ENCODE measurements at regions not wholly inside any gene's neighbourhood (a gene's known extent, or its start where the extent isn't known, plus 50 kb on each side); places are given as distances from the start of the nearest gene placed in this dataset.

GRCh38 chr16:86050591-86051367, 151.8 kb downstream of the IRF8 start:
- no peak for TF ChIP-seq CTCF (IDR thresholded peaks at IDR 0.05)
- H3K36me3 ChIP-seq = no peaks in the 10 kb centered on the region
- peaks cover 0 to 65% of the 10 kb centered on the region in 2 donors for H3K27me3 ChIP-seq
- peaks cover 0 to 6% of the 10 kb centered on the region in 2 donors for H3K4me1 ChIP-seq
- intact Hi-C loops (cut with DNase I) = no loop called here
- no peak overlapping the region for H3K4me3 ChIP-seq
- no peak for ATAC-seq
- H3K9me3 ChIP-seq = no peaks in the 10 kb centered on the region
- H3K27ac ChIP-seq = peak overlapping the region in 1 of 2 donors; percentile 43
- DNase-seq = peak in 1 of 4 donors; percentile 16

GRCh38 chr16:86051368-86052114, 152.6 kb downstream of the IRF8 start:
- Histone ChIP-seq H3K27ac (peak overlapping the region in 1 of 2 donors; percentile 43), H3K36me3 (no peaks in the 10 kb centered on the region), H3K4me3 (no peak overlapping the region), H3K27me3 (peaks cover 0 to 59% of the 10 kb centered on the region in 2 donors), H3K9me3 (no peaks in the 10 kb centered on the region), H3K4me1 (peaks cover 0 to 6% of the 10 kb centered on the region in 2 donors)
- DNase-seq = peak in 1 of 4 donors; percentile 27
- intact Hi-C loops (cut with DNase I) = no loop called here
- no peak for TF ChIP-seq CTCF (IDR thresholded peaks at IDR 0.05)
- no peak for ATAC-seq

GRCh38 chr16:86052115-86052670, 153.2 kb downstream of the IRF8 start:
- H3K36me3 ChIP-seq = no peaks in the 10 kb centered on the region
- peaks cover 0 to 52% of the 10 kb centered on the region in 2 donors for H3K27me3 ChIP-seq
- intact Hi-C loops (cut with DNase I) = no loop called here
- no peak overlapping the region for H3K4me3 ChIP-seq
- ATAC-seq (no peak), DNase-seq (peak in 1 of 4 donors; percentile 25)
- no peak overlapping the region for H3K27ac ChIP-seq
- no peak for TF ChIP-seq CTCF (IDR thresholded peaks at IDR 0.05)
- H3K4me1 ChIP-seq = peaks cover 0 to 6% of the 10 kb centered on the region in 2 donors
- H3K9me3 ChIP-seq = no peaks in the 10 kb centered on the region

GRCh38 chr16:86052926-86053325, 154.0 kb downstream of the IRF8 start:
- Histone ChIP-seq H3K4me1 (peaks cover 0 to 4% of the 10 kb centered on the region in 2 donors), H3K36me3 (no peaks in the 10 kb centered on the region), H3K27me3 (peaks cover 0 to 46% of the 10 kb centered on the region in 2 donors), H3K9me3 (no peaks in the 10 kb centered on the region), H3K4me3 (no peak overlapping the region), H3K27ac (no peak overlapping the region)
- ATAC-seq (no peak), DNase-seq (peak in 1 of 4 donors; percentile 25)
- intact Hi-C loops (cut with DNase I) = no loop called here
- TF ChIP-seq CTCF (IDR thresholded peaks at IDR 0.05) = no peak
